BE2C (cell line): ENCODE measurements at regions not wholly inside any gene's neighbourhood (a gene's known extent, or its start where the extent isn't known, plus 50 kb on each side); places are given as distances from the start of the nearest gene placed in this dataset.
"Not testable (repeated sequence)": the region's sequence is repeated elsewhere in the genome, so short reads cannot be mapped to it uniquely, and the experiment has no call there.

Source experiments
- DNase-seq: peaks from one replicate; pipeline ENCODE4 v3.0.0-alpha.2; 2020
- H3K27me3 ChIP-seq: fragments of 250-450 bp; sonication (Bioruptor Pico); 2 replicates; pipeline ENCODE4 v1.5.1; 2020; ENCODE audit warnings: mild to moderate bottlenecking
- H3K36me3 ChIP-seq: fragments of 250-450 bp; sonication (Bioruptor Pico); 2 replicates; pipeline ENCODE4 v1.5.1; 2020; ENCODE audit warnings: mild to moderate bottlenecking
- H3K4me1 ChIP-seq: fragments of 250-450 bp; sonication (Bioruptor Pico); 2 replicates; pipeline ENCODE4 v1.5.1; 2020
- H3K4me3 ChIP-seq: 2 replicates; pipeline ENCODE4 v1.5.1; 2011; ENCODE audit warnings: low read depth, low read length
- H3K9me3 ChIP-seq: fragments of 250-450 bp; sonication (Bioruptor Pico); 2 replicates; pipeline ENCODE4 v1.5.1; 2020
- CTCF ChIP-seq: IDR thresholded peaks from 2 replicates; pipeline ENCODE4 v1.5.1; 2012; ENCODE audit warnings: mild to moderate bottlenecking, low read depth, low read length

GRCh38 chr2:91422102-91422501 lies 2730.6 kb downstream of the RPIA start:
- H3K4me1 ChIP-seq, H3K4me3 ChIP-seq, DNase-seq, H3K36me3 ChIP-seq, H3K27me3 ChIP-seq, H3K9me3 ChIP-seq: not testable (repeated sequence)

- not testable (repeated sequence) for H3K27me3 ChIP-seq, DNase-seq, H3K4me3 ChIP-seq, H3K4me1 ChIP-seq, H3K9me3 ChIP-seq, H3K36me3 ChIP-seq
Observed at GRCh38 chr2:91427148-91427547, 2735.7 kb downstream of the RPIA start.

- peaks cover 11% of the 10 kb centered on the region for H3K27me3 ChIP-seq
- not testable (repeated sequence) for DNase-seq, H3K36me3 ChIP-seq, H3K4me3 ChIP-seq, H3K4me1 ChIP-seq, H3K9me3 ChIP-seq
Observed at GRCh38 chr2:91441932-91442245, 2750.4 kb downstream of the RPIA start.

- peaks cover 11% of the 10 kb centered on the region for H3K27me3 ChIP-seq
- DNase-seq = peak; percentile 10
- H3K9me3 ChIP-seq = no peaks in the 10 kb centered on the region
- TF ChIP-seq CTCF = no peak
- H3K4me3 ChIP-seq = no peak overlapping the region
- H3K4me1 ChIP-seq = no peaks in the 10 kb centered on the region
- H3K36me3 ChIP-seq = no peaks in the 10 kb centered on the region
Observed at GRCh38 chr2:91442246-91442905, 2750.9 kb downstream of the RPIA start.

- not testable (repeated sequence) for H3K9me3 ChIP-seq, H3K36me3 ChIP-seq, H3K4me1 ChIP-seq, H3K4me3 ChIP-seq, DNase-seq
- H3K27me3 ChIP-seq = peaks cover 11% of the 10 kb centered on the region
Observed at GRCh38 chr2:91442906-91443729, 2751.6 kb downstream of the RPIA start.

GRCh38 chr2:91443730-91444115 lies 2752.2 kb downstream of the RPIA start:
- H3K4me1 ChIP-seq, H3K4me3 ChIP-seq, H3K36me3 ChIP-seq, DNase-seq, H3K9me3 ChIP-seq: not testable (repeated sequence)
- peaks cover 11% of the 10 kb centered on the region for H3K27me3 ChIP-seq

- H3K27me3 ChIP-seq = peaks cover 11% of the 10 kb centered on the region
- H3K9me3 ChIP-seq, H3K4me3 ChIP-seq, DNase-seq, H3K36me3 ChIP-seq, H3K4me1 ChIP-seq: not testable (repeated sequence)
Observed at GRCh38 chr2:91445705-91446104, 2754.2 kb downstream of the RPIA start.

GRCh38 chr2:91446489-91446888 lies 2755.0 kb downstream of the RPIA start:
- H3K4me1 ChIP-seq, H3K9me3 ChIP-seq, H3K4me3 ChIP-seq, H3K36me3 ChIP-seq, DNase-seq: not testable (repeated sequence)
- peaks cover 11% of the 10 kb centered on the region for H3K27me3 ChIP-seq

GRCh38 chr2:91446915-91447314 lies 2755.4 kb downstream of the RPIA start:
- H3K4me1 ChIP-seq, DNase-seq, H3K9me3 ChIP-seq, H3K4me3 ChIP-seq, H3K36me3 ChIP-seq: not testable (repeated sequence)
- H3K27me3 ChIP-seq = peaks cover 10% of the 10 kb centered on the region

GRCh38 chr2:91447508-91447907 lies 2756.0 kb downstream of the RPIA start:
- not testable (repeated sequence) for DNase-seq, H3K4me3 ChIP-seq, H3K4me1 ChIP-seq, H3K36me3 ChIP-seq, H3K27me3 ChIP-seq, H3K9me3 ChIP-seq

- DNase-seq, H3K4me1 ChIP-seq, H3K9me3 ChIP-seq, H3K27me3 ChIP-seq, H3K4me3 ChIP-seq, H3K36me3 ChIP-seq: not testable (repeated sequence)
Observed at GRCh38 chr2:91462292-91462691, 2770.8 kb downstream of the RPIA start.

GRCh38 chr2:91463007-91463406 lies 2771.5 kb downstream of the RPIA start:
- H3K4me1 ChIP-seq, DNase-seq, H3K4me3 ChIP-seq, H3K27me3 ChIP-seq, H3K9me3 ChIP-seq, H3K36me3 ChIP-seq: not testable (repeated sequence)

GRCh38 chr2:91466780-91467363 lies 2775.4 kb downstream of the RPIA start:
- not testable (repeated sequence) for H3K9me3 ChIP-seq, H3K4me3 ChIP-seq, H3K36me3 ChIP-seq, H3K27me3 ChIP-seq, DNase-seq, H3K4me1 ChIP-seq

- peaks cover 17% of the 10 kb centered on the region for H3K27me3 ChIP-seq
- H3K36me3 ChIP-seq, DNase-seq, H3K4me3 ChIP-seq, H3K9me3 ChIP-seq, H3K4me1 ChIP-seq: not testable (repeated sequence)
Observed at GRCh38 chr2:91476244-91476935, 2784.9 kb downstream of the RPIA start.

- H3K4me3 ChIP-seq, H3K9me3 ChIP-seq, H3K4me1 ChIP-seq, H3K36me3 ChIP-seq, DNase-seq: not testable (repeated sequence)
- H3K27me3 ChIP-seq = peaks cover 17% of the 10 kb centered on the region
Observed at GRCh38 chr2:91476936-91477246, 2785.4 kb downstream of the RPIA start.
